H9 (cell line): ENCODE measurements at regions not wholly inside any gene's neighbourhood (a gene's known extent, or its start where the extent isn't known, plus 50 kb on each side); places are given as distances from the start of the nearest gene placed in this dataset.

Experiments
- DNase-seq: peaks from one replicate; pipeline ENCODE4 v3.0.0-alpha.2; 2017
- H2AFZ ChIP-seq: one replicate; pipeline ENCODE4 v1.6.1; 2013; ENCODE audit warnings: mild to moderate bottlenecking, low read length, control low read depth, moderate library complexity
- H2AK5ac ChIP-seq: 2 replicates; pipeline ENCODE4 v1.6.1; 2013; ENCODE audit warnings: low read length, control low read depth, mixed read lengths; ENCODE audit not compliant: insufficient read length
- H2BK120ac ChIP-seq: one replicate; pipeline ENCODE4 v1.6.1; 2013; ENCODE audit warnings: low read depth, mild to moderate bottlenecking, low read length, control low read depth, inconsistent platforms; ENCODE audit not compliant: poor library complexity, severe bottlenecking
- H2BK12ac ChIP-seq: 2 replicates; pipeline ENCODE4 v1.6.1; 2013; ENCODE audit warnings: low read length, control low read depth, mixed read lengths, low read depth; ENCODE audit not compliant: insufficient read length
- H2BK15ac ChIP-seq: 2 replicates; pipeline ENCODE4 v1.6.1; 2013; ENCODE audit warnings: low read depth, low read length, control low read depth
- H2BK20ac ChIP-seq: one replicate; pipeline ENCODE4 v1.6.1; 2013; ENCODE audit warnings: low read depth, mild to moderate bottlenecking, low read length, control low read depth, inconsistent platforms; ENCODE audit not compliant: poor library complexity, severe bottlenecking
- H2BK5ac ChIP-seq: 2 replicates; pipeline ENCODE4 v1.6.1; 2013; ENCODE audit warnings: low read length, control low read depth, mixed read lengths; ENCODE audit not compliant: insufficient read length
- H3K14ac ChIP-seq: 2 replicates; pipeline ENCODE4 v1.6.1; 2013; ENCODE audit warnings: low read length, control low read depth; ENCODE audit not compliant: insufficient read depth
- H3K18ac ChIP-seq: 2 replicates; pipeline ENCODE4 v1.6.1; 2013; ENCODE audit warnings: low read depth, mild to moderate bottlenecking, mixed read lengths, low read length, control low read depth; ENCODE audit not compliant: insufficient read length
- H3K23ac ChIP-seq: 2 replicates; pipeline ENCODE4 v1.6.1; 2013; ENCODE audit warnings: low read length, control low read depth, mixed read lengths, low read depth; ENCODE audit not compliant: insufficient read length
- H3K23me2 ChIP-seq: 2 replicates; pipeline ENCODE4 v1.6.1; 2013; ENCODE audit warnings: low read depth, mild to moderate bottlenecking, mixed read lengths, low read length, control low read depth; ENCODE audit not compliant: insufficient read length, poor library complexity, severe bottlenecking
- H3K27ac ChIP-seq: 2 replicates; pipeline ENCODE4 v1.5.1; 2013; ENCODE audit warnings: low read length, control low read depth, mixed read lengths, low read depth; ENCODE audit not compliant: insufficient read length
- H3K27me3 ChIP-seq: 2 replicates; pipeline ENCODE4 v1.6.1; 2013; ENCODE audit warnings: low read length, control low read depth, inconsistent platforms; ENCODE audit not compliant: insufficient read depth
- H3K4ac ChIP-seq: 2 replicates; pipeline ENCODE4 v1.6.1; 2013; ENCODE audit warnings: low read depth, mild to moderate bottlenecking, control low read depth, inconsistent platforms, low read length, moderate library complexity
- H3K4me1 ChIP-seq: 2 replicates; pipeline ENCODE4 v1.6.1; 2013; ENCODE audit warnings: low read length, control low read depth, inconsistent platforms; ENCODE audit not compliant: insufficient read depth
- H3K4me2 ChIP-seq: 2 replicates; pipeline ENCODE4 v1.6.1; 2013; ENCODE audit warnings: low read length, control low read depth, mixed read lengths; ENCODE audit not compliant: insufficient read length, insufficient read depth
- H3K56ac ChIP-seq: 2 replicates; pipeline ENCODE4 v1.6.1; 2013; ENCODE audit warnings: low read depth, mild to moderate bottlenecking, mixed read lengths, low read length, control low read depth; ENCODE audit not compliant: insufficient read length
- H3K79me1 ChIP-seq: 2 replicates; pipeline ENCODE4 v1.6.1; 2013; ENCODE audit warnings: low read depth, mild to moderate bottlenecking, moderate library complexity, low read length, control low read depth, inconsistent platforms; ENCODE audit not compliant: insufficient read depth, poor library complexity, severe bottlenecking
- H3K79me2 ChIP-seq: 2 replicates; pipeline ENCODE4 v1.6.1; 2013; ENCODE audit warnings: low read length, control low read depth, inconsistent platforms; ENCODE audit not compliant: insufficient read depth
- H3K9ac ChIP-seq: 2 replicates; pipeline ENCODE4 v1.6.1; 2013; ENCODE audit warnings: low read length, control low read depth, mixed read lengths; ENCODE audit not compliant: insufficient read length; ENCODE audit errors: extremely low read depth
- H3K9me3 ChIP-seq: one replicate; pipeline ENCODE4 v1.6.1; 2013; ENCODE audit warnings: low read depth, low read length, inconsistent platforms; ENCODE audit not compliant: control insufficient read depth
- H3T11ph ChIP-seq: one replicate; pipeline ENCODE4 v1.6.1; 2013; ENCODE audit warnings: mild to moderate bottlenecking, low read length, control low read depth, inconsistent platforms
- H4K20me1 ChIP-seq: one replicate; pipeline ENCODE4 v1.6.1; 2013; ENCODE audit not compliant: control insufficient read depth, insufficient read length, insufficient read depth
- H4K5ac ChIP-seq: 2 replicates; pipeline ENCODE4 v1.6.1; 2013; ENCODE audit warnings: low read depth, mild to moderate bottlenecking, mixed read lengths, low read length, control low read depth; ENCODE audit not compliant: insufficient read length
- H4K8ac ChIP-seq: replicated peaks from 2 replicates; pipeline ENCODE4 v1.6.1; 2013; ENCODE audit warnings: low read length, control low read depth, mixed read lengths, low read depth; ENCODE audit not compliant: insufficient read length
- H4K91ac ChIP-seq: 2 replicates; pipeline ENCODE4 v1.6.1; 2013; ENCODE audit warnings: low read depth, mild to moderate bottlenecking, moderate library complexity, mixed read lengths, low read length, control low read depth; ENCODE audit not compliant: insufficient read length
- H3K27ac Mint-ChIP-seq, 3 experiments: 2 replicates in 2 of 3; 3 replicates in 1 of 3; pipeline ENCODE4 v1.8.0; 2020 to 2021; ENCODE audit warnings: mixed read lengths in 3 of 3, mild to moderate bottlenecking in 1 of 3, moderate library complexity in 1 of 3
- H3K27me3 Mint-ChIP-seq: 2 replicates; pipeline ENCODE4 v1.8.0; 2021; ENCODE audit warnings: low read depth, mild to moderate bottlenecking, moderate library complexity, mixed read lengths
- H3K36me3 Mint-ChIP-seq, 3 experiments: 2 replicates in 2 of 3; 3 replicates in 1 of 3; pipeline ENCODE4 v1.8.0; 2020 to 2021; ENCODE audit warnings: low read depth in 3 of 3, mixed read lengths in 3 of 3; ENCODE audit not compliant: insufficient read depth in 1 of 3
- H3K4me1 Mint-ChIP-seq, 2 experiments: 2 replicates each; pipeline ENCODE4 v1.8.0; 2020; ENCODE audit warnings: mixed read lengths in 2 of 2
- H3K4me3 Mint-ChIP-seq, 2 experiments: 2 replicates in 1 of 2; 3 replicates in 1 of 2; pipeline ENCODE4 v1.8.0; 2020 to 2021; ENCODE audit warnings: mild to moderate bottlenecking in 2 of 2, mixed read lengths in 2 of 2, moderate library complexity in 1 of 2
- H3K9me3 Mint-ChIP-seq, 2 experiments: 2 replicates in 1 of 2; 3 replicates in 1 of 2; pipeline ENCODE4 v1.8.0; 2020; ENCODE audit warnings: mild to moderate bottlenecking in 2 of 2, mixed read lengths in 2 of 2, moderate library complexity in 1 of 2
- CTCF ChIP-seq: fragments of 200-600 bp; sonication (generic); conservative IDR thresholded peaks from 3 replicates; pipeline ENCODE4 v1.8.0; 2021; ENCODE audit warnings: antibody characterized with exemption, mild to moderate bottlenecking
- WGBS: extraction: QIAGEN DNeasy Blood & Tissue Kit; methylation state at CpG from one replicate; pipeline ENCODE4 v1.1.7; 2013; ENCODE audit warnings: missing lambda C conversion rate, low lambda C conversion rate, mixed read lengths; ENCODE audit not compliant: insufficient read length; ENCODE audit errors: extremely low coverage; 5-methylcytosine and 5-hydroxymethylcytosine counted together

GRCh38 chr13:74316547-74316946, 182.3 kb upstream of the KLF12 start:
- Histone ChIP-seq H3K27me3 (no peaks in the 10 kb centered on the region), H3K27ac (no peak overlapping the region), H3K9me3 (no peaks in the 10 kb centered on the region), H2AK5ac (no peak overlapping the region), H3K18ac (no peak overlapping the region), H2BK12ac (no peak overlapping the region), H4K8ac (no peak overlapping the region), H3K4me1 (no peaks in the 10 kb centered on the region), H3K14ac (no peak overlapping the region), H2AFZ (no peak overlapping the region), H3T11ph (no peak overlapping the region), H4K5ac (no peak overlapping the region), H3K56ac (no peak overlapping the region), H3K9ac (no peak overlapping the region), H2BK20ac (no peak overlapping the region), H3K79me2 (no peaks in the 10 kb centered on the region), H4K91ac (no peak overlapping the region), H4K20me1 (no peaks in the 10 kb centered on the region), H3K79me1 (no peaks in the 10 kb centered on the region), H3K23ac (no peak overlapping the region), H2BK15ac (no peak overlapping the region), H2BK5ac (no peak overlapping the region), H2BK120ac (no peak overlapping the region), H3K4ac (no peak overlapping the region), H3K4me2 (no peak overlapping the region), H3K23me2 (no peaks in the 10 kb centered on the region)
- Mint-ChIP-seq H3K4me3 (no peak overlapping the region), H3K4me1 (peaks cover 0 to 3% of the 10 kb centered on the region in 2 experiments; a peak in 1 of 4 replicates), H3K36me3 (no peaks in the 10 kb centered on the region), H3K27me3 (no peaks in the 10 kb centered on the region), H3K27ac (no peak overlapping the region), H3K9me3 (no peaks in the 10 kb centered on the region)
- WGBS, result no CpG with 5 or more reads among the region's 1 CpG
- DNase-seq, result no peak
- TF ChIP-seq CTCF, result no peak
